Stimulated activated naive B cell treated with anti-CD40 and anti-IgM and Interleukin-4, amounts not matched to agents 10 μg/mL and 1 μg/mL and 100 μg/mL, for 72 hours (primary cell): ENCODE measurements at regions not wholly inside any gene's neighbourhood (a gene's known extent, or its start where the extent isn't known, plus 50 kb on each side); places are given as distances from the start of the nearest gene placed in this dataset.
"Not testable (repeated sequence)": the region's sequence is repeated elsewhere in the genome, so short reads cannot be mapped to it uniquely, and the experiment has no call there.

Source experiments
- ATAC-seq, 2 donors: fragments of 150-1000 bp; cut with Tn5 transposase; replicated peaks; 2 replicates each; pipeline ENCODE4 v1.10.0; 2021; ENCODE audit warnings: moderate library complexity in 1 of 2
- DNase-seq: peaks from one replicate; pipeline ENCODE4 v3.0.0; 2021
- H3K27ac Mint-ChIP-seq: one replicate; pipeline ENCODE4 v1.8.0; 2022; ENCODE audit warnings: mild to moderate bottlenecking, mixed read lengths
- H3K27me3 Mint-ChIP-seq, 2 donors: one replicate each; pipeline ENCODE4 v1.8.0; 2022; ENCODE audit warnings: mixed read lengths in 2 of 2
- H3K36me3 Mint-ChIP-seq, 2 donors: one replicate each; pipeline ENCODE4 v1.8.0; 2022; ENCODE audit warnings: mixed read lengths in 2 of 2, mild to moderate bottlenecking in 1 of 2
- H3K4me1 Mint-ChIP-seq, 2 donors: one replicate each; pipeline ENCODE4 v1.8.0; 2022; ENCODE audit warnings: mixed read lengths in 2 of 2, mild to moderate bottlenecking in 1 of 2
- H3K4me3 Mint-ChIP-seq, 2 donors: one replicate each; pipeline ENCODE4 v1.8.0; 2022; ENCODE audit warnings: mild to moderate bottlenecking in 2 of 2, mixed read lengths in 2 of 2, moderate library complexity in 1 of 2
- H3K9me3 Mint-ChIP-seq, 2 donors: one replicate each; pipeline ENCODE4 v1.8.0; 2022; ENCODE audit warnings: mixed read lengths in 2 of 2, mild to moderate bottlenecking in 1 of 2

- ATAC-seq (no peak), DNase-seq (no peak)
- peaks cover 2 to 13% of the 10 kb centered on the region in 2 donors for H3K27me3 Mint-ChIP-seq
- H3K36me3 Mint-ChIP-seq, result no peaks in the 10 kb centered on the region
- H3K4me1 Mint-ChIP-seq, result no peaks in the 10 kb centered on the region
- H3K4me3 Mint-ChIP-seq, result no peak overlapping the region
- no peaks in the 10 kb centered on the region for H3K9me3 Mint-ChIP-seq
- H3K27ac Mint-ChIP-seq, result no peak overlapping the region
Measured at GRCh38 chr13:75196147-75196837, 285.7 kb downstream of the TBC1D4 start.

- H3K4me3 Mint-ChIP-seq, result no peak overlapping the region
- peaks cover 0 to 8% of the 10 kb centered on the region in 2 donors for H3K27me3 Mint-ChIP-seq
- no peaks in the 10 kb centered on the region for H3K36me3 Mint-ChIP-seq
- no peaks in the 10 kb centered on the region for H3K9me3 Mint-ChIP-seq
- ATAC-seq (no peak), DNase-seq (no peak)
- no peak overlapping the region for H3K27ac Mint-ChIP-seq
- no peaks in the 10 kb centered on the region for H3K4me1 Mint-ChIP-seq
Measured at GRCh38 chr13:75195495-75196146, 286.3 kb downstream of the TBC1D4 start.

- H3K27me3 Mint-ChIP-seq, result peaks cover 0 to 6% of the 10 kb centered on the region in 2 donors
- H3K27ac Mint-ChIP-seq, result no peak overlapping the region
- H3K36me3 Mint-ChIP-seq, result no peaks in the 10 kb centered on the region
- H3K4me1 Mint-ChIP-seq, result no peaks in the 10 kb centered on the region
- no peak for ATAC-seq
- H3K9me3 Mint-ChIP-seq, result no peaks in the 10 kb centered on the region
- no peak for DNase-seq
- no peak overlapping the region for H3K4me3 Mint-ChIP-seq
Measured at GRCh38 chr13:75194717-75195462, 287.1 kb downstream of the TBC1D4 start.

- peaks cover 13% of the 10 kb centered on the region in 2 donors for H3K9me3 Mint-ChIP-seq
- H3K27ac Mint-ChIP-seq, result no peak overlapping the region
Measured at GRCh38 chr13:75186379-75186778, 295.6 kb downstream of the TBC1D4 start.

GRCh38 chr13:75181906-75182305 is 300.1 kb downstream of the TBC1D4 start:
- H3K4me1 Mint-ChIP-seq, result no peaks in the 10 kb centered on the region
- ATAC-seq (no peak), DNase-seq (no peak)

More at GRCh38 chr13:75186379-75186778, 295.6 kb downstream of the TBC1D4 start:
- Mint-ChIP-seq H3K4me1 (no peaks in the 10 kb centered on the region), H3K36me3 (no peaks in the 10 kb centered on the region), H3K27me3 (peaks cover 0 to 7% of the 10 kb centered on the region in 2 donors), H3K4me3 (no peak overlapping the region)
- no peak for ATAC-seq
- no peak for DNase-seq

GRCh38 chr13:75180805-75181455 is 301.0 kb downstream of the TBC1D4 start:
- H3K27me3 Mint-ChIP-seq, result peaks cover 0 to 7% of the 10 kb centered on the region in 2 donors
- H3K4me3 Mint-ChIP-seq, result no peak overlapping the region
- no peaks in the 10 kb centered on the region for H3K36me3 Mint-ChIP-seq
- H3K4me1 Mint-ChIP-seq, result no peaks in the 10 kb centered on the region
- H3K9me3 Mint-ChIP-seq, result peaks cover 12 to 17% of the 10 kb centered on the region in 2 donors
- H3K27ac Mint-ChIP-seq, result no peak overlapping the region
- no peak for DNase-seq
- ATAC-seq, result no peak

More at GRCh38 chr13:75181906-75182305, 300.1 kb downstream of the TBC1D4 start:
- H3K27ac Mint-ChIP-seq, result no peak overlapping the region
- peaks cover 0 to 7% of the 10 kb centered on the region in 2 donors for H3K27me3 Mint-ChIP-seq
- no peaks in the 10 kb centered on the region for H3K36me3 Mint-ChIP-seq
- peaks cover 12 to 13% of the 10 kb centered on the region in 2 donors for H3K9me3 Mint-ChIP-seq
- H3K4me3 Mint-ChIP-seq, result no peak overlapping the region

- no peak overlapping the region for H3K27ac Mint-ChIP-seq
- no peak overlapping the region for H3K4me3 Mint-ChIP-seq
- ATAC-seq (no peak), DNase-seq (no peak)
- H3K36me3 Mint-ChIP-seq, result no peaks in the 10 kb centered on the region
- H3K9me3 Mint-ChIP-seq, result peaks cover 4 to 8% of the 10 kb centered on the region in 2 donors
- no peaks in the 10 kb centered on the region for H3K27me3 Mint-ChIP-seq
- no peaks in the 10 kb centered on the region for H3K4me1 Mint-ChIP-seq
Measured at GRCh38 chr13:75178436-75178835, 303.5 kb downstream of the TBC1D4 start.

GRCh38 chr13:75175575-75175974 is 306.4 kb downstream of the TBC1D4 start:
- DNase-seq, result no peak
- H3K9me3 Mint-ChIP-seq, result peaks cover 0 to 4% of the 10 kb centered on the region in 2 donors

GRCh38 chr13:75175097-75175496 is 306.9 kb downstream of the TBC1D4 start:
- H3K9me3 Mint-ChIP-seq, H3K27ac Mint-ChIP-seq, H3K27me3 Mint-ChIP-seq, ATAC-seq, H3K36me3 Mint-ChIP-seq, H3K4me1 Mint-ChIP-seq, H3K4me3 Mint-ChIP-seq, DNase-seq: not testable (repeated sequence)

More at GRCh38 chr13:75175575-75175974, 306.4 kb downstream of the TBC1D4 start:
- Mint-ChIP-seq H3K4me3 (no peak overlapping the region), H3K36me3 (no peaks in the 10 kb centered on the region), H3K4me1 (no peaks in the 10 kb centered on the region), H3K27me3 (no peaks in the 10 kb centered on the region), H3K27ac (no peak overlapping the region)
- no peak for ATAC-seq

GRCh38 chr13:75174481-75174880 is 307.5 kb downstream of the TBC1D4 start:
- Mint-ChIP-seq H3K9me3 (peaks cover 1 to 4% of the 10 kb centered on the region in 2 donors), H3K27me3 (no peaks in the 10 kb centered on the region), H3K4me3 (no peak overlapping the region), H3K36me3 (no peaks in the 10 kb centered on the region), H3K27ac (no peak overlapping the region), H3K4me1 (no peaks in the 10 kb centered on the region)
- no peak for ATAC-seq
- no peak for DNase-seq

GRCh38 chr13:75173457-75174356 is 308.3 kb downstream of the TBC1D4 start:
- DNase-seq (no peak), ATAC-seq (no peak)
- Mint-ChIP-seq H3K4me3 (no peak overlapping the region), H3K27ac (no peak overlapping the region), H3K4me1 (no peaks in the 10 kb centered on the region), H3K27me3 (no peaks in the 10 kb centered on the region), H3K9me3 (peaks cover 1 to 4% of the 10 kb centered on the region in 2 donors), H3K36me3 (no peaks in the 10 kb centered on the region)

- Mint-ChIP-seq H3K4me1 (no peaks in the 10 kb centered on the region), H3K27ac (no peak overlapping the region), H3K36me3 (no peaks in the 10 kb centered on the region), H3K27me3 (no peaks in the 10 kb centered on the region), H3K9me3 (peaks cover 0 to 1% of the 10 kb centered on the region in 2 donors), H3K4me3 (no peak overlapping the region)
- ATAC-seq, result no peak
- DNase-seq, result no peak
Measured at GRCh38 chr13:75170311-75170710, 311.7 kb downstream of the TBC1D4 start.

- Mint-ChIP-seq H3K36me3 (no peaks in the 10 kb centered on the region), H3K4me1 (no peaks in the 10 kb centered on the region), H3K27me3 (no peaks in the 10 kb centered on the region), H3K9me3 (peaks cover 2% of the 10 kb centered on the region in 2 donors), H3K4me3 (no peak overlapping the region), H3K27ac (no peak overlapping the region)
- DNase-seq (no peak), ATAC-seq (no peak)
Measured at GRCh38 chr13:75165543-75166230, 316.3 kb downstream of the TBC1D4 start.
